ENCODE measurements at regions not wholly inside any gene's neighbourhood (a gene's known extent, or its start where the extent isn't known, plus 50 kb on each side); places are given as distances from the start of the nearest gene placed in this dataset.

DNA sequence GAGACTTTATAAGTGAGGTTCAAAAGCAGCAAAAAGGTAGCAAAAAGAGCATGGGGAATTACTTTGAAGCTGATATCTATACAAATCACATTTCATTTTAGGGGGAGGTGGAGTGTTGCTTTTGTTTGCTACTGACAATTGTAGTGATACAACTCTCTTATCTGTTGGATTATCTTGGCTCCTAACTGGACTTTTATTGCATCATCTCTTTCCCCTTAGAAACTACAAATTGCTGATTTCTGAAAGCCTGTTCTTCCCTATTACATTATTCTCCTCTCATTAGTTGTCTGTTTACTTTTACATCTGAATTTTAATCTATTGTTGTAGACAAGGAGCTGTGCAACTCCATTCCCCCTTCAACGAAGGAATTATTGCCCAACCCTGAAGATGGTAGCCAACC, 75.0 kb upstream of the GNPDA2 start:
- no peak overlapping the region for H3K27ac ChIP-seq
- TF ChIP-seq CTCF (IDR thresholded peaks at IDR 0.05), result no peak
- no peak overlapping the region for H3K4me3 ChIP-seq
- no peak for DNase-seq (ENCODE audit: low spot score)
- no peaks in the 10 kb centered on the region for H3K27me3 ChIP-seq
- H3K9me3 ChIP-seq, result peaks cover 0 to 6% of the 10 kb centered on the region in 2 donors
- H3K4me1 ChIP-seq, result no peaks in the 10 kb centered on the region
- no peaks in the 10 kb centered on the region for H3K36me3 ChIP-seq

DNA sequence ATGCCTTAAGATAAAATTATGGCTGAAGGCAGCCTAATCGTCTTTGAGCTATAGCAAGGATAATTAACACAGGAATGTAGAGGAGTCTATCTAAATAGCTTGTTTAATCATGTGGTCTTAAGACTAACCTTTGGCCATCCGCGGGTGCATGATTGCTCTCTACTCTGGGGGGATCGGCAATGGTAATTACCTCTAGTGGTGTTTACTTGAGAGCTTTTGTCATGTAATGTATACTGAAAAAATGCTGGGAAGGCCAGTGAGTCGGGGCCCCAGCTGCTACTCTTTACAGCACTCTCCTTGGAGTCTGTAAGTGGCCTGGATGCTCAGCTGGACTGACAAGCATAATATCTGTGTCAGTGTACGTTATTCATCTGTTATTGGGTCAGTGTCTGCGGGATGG, 65.5 kb upstream of the GNPDA2 start:
- H3K4me3 ChIP-seq, result no peak overlapping the region
- H3K27me3 ChIP-seq, result no peaks in the 10 kb centered on the region
- DNase-seq (ENCODE audit: low spot score), result no peak

DNA sequence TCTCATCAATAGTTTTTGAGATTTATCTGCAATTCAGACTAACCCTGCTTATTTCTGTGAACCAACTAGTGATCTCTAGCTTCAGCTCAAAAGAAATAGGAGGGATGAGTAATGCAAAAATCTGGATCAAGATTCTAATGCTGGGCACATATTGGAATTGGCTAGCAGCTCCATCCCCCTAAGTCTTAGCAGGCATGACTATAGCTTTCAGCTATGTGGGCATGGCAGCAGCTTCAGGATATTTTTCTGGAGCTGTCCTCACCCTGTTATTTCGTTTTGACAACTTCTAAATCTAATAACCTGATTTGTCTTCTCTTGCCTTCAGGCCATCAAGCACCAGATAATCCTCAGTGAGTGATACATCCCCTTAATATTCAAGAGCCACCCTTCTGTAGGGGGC, 50.8 kb upstream of the GNPDA2 start:
- DNase-seq (ENCODE audit: low spot score), result no peak
- H3K27me3 ChIP-seq, result no peaks in the 10 kb centered on the region
- no peaks in the 10 kb centered on the region for H3K36me3 ChIP-seq
- peaks cover 0 to 4% of the 10 kb centered on the region in 2 donors for H3K9me3 ChIP-seq
- H3K4me3 ChIP-seq, result no peak overlapping the region
- no peak for TF ChIP-seq CTCF (IDR thresholded peaks at IDR 0.05)
- no peak overlapping the region for H3K27ac ChIP-seq
- H3K4me1 ChIP-seq, result no peaks in the 10 kb centered on the region

More for the DNA sequence above, 65.5 kb upstream of the GNPDA2 start:
- no peaks in the 10 kb centered on the region for H3K9me3 ChIP-seq
- no peak for TF ChIP-seq CTCF (IDR thresholded peaks at IDR 0.05)
- no peaks in the 10 kb centered on the region for H3K4me1 ChIP-seq
- H3K36me3 ChIP-seq, result no peaks in the 10 kb centered on the region
- H3K27ac ChIP-seq, result no peak overlapping the region
